ENCODE measurements at regions not wholly inside any gene's neighbourhood (a gene's known extent, or its start where the extent isn't known, plus 50 kb on each side); places are given as distances from the start of the nearest gene placed in this dataset.
"Not testable (repeated sequence)": the region's sequence is repeated elsewhere in the genome, so short reads cannot be mapped to it uniquely, and the experiment has no call there.

DNA sequence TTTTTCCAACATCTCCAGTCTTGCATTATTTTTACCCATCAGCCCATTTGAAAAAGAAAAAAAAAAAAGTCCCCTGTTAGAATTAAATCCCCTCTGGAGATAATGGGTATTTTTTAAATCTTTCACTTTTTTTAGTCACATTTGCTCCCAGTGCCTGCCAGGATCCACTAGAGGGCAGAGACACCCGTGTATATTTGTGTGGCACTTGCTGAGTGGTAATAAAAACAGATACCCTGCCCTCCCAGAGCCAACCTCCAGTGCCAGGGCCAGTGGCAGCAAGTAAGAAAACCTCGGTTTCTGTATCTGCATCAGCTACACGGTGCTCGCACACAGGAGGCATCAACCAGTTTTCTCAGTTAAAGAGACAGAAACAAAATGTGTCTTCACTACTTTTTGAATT is 135.1 kb upstream of the DUSP22 start:
- TF ChIP-seq, protein P1, sequence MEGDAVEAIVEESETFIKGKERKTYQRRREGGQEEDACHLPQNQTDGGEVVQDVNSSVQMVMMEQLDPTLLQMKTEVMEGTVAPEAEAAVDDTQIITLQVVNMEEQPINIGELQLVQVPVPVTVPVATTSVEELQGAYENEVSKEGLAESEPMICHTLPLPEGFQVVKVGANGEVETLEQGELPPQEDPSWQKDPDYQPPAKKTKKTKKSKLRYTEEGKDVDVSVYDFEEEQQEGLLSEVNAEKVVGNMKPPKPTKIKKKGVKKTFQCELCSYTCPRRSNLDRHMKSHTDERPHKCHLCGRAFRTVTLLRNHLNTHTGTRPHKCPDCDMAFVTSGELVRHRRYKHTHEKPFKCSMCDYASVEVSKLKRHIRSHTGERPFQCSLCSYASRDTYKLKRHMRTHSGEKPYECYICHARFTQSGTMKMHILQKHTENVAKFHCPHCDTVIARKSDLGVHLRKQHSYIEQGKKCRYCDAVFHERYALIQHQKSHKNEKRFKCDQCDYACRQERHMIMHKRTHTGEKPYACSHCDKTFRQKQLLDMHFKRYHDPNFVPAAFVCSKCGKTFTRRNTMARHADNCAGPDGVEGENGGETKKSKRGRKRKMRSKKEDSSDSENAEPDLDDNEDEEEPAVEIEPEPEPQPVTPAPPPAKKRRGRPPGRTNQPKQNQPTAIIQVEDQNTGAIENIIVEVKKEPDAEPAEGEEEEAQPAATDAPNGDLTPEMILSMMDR (IDR thresholded peaks at IDR 0.05) = not testable (repeated sequence)
- not testable (repeated sequence) for TF ChIP-seq POLR2AphosphoS5 (IDR thresholded peaks at IDR 0.05)

Measured in sigmoid colon (tissue), 4 donors.